ENCODE measurements at regions not wholly inside any gene's neighbourhood (a gene's known extent, or its start where the extent isn't known, plus 50 kb on each side); places are given as distances from the start of the nearest gene placed in this dataset.

DNA sequence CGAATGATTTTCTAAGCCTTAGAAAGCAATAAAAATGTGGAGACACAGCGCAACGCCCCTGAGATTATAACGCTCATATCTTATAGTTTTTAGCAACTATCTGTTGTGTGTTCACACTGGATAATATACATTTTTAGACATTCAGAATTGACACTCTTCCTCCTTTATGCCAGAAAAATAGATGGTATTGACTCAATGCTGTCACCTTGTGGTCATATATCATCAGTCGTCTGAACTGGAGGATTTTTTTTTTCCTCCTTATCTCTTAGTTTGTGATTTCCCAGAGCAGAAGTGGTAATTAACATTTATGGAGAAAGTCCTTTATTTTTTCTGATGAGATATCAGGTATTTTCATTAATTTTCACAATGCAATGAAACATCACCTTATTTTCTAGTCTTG lies 759.6 kb downstream of the RAB28 start (continued):
- TF ChIP-seq, protein P1, sequence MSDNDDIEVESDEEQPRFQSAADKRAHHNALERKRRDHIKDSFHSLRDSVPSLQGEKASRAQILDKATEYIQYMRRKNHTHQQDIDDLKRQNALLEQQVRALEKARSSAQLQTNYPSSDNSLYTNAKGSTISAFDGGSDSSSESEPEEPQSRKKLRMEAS (IDR thresholded peaks at IDR 0.05) = no peak
- TF ChIP-seq RAD21 (conservative IDR thresholded peaks at IDR 0.05 in 1 of 2, IDR thresholded peaks at IDR 0.05 in 1 of 2) = peak; percentile 25; a peak in 2 of 5 replicates
- no peak for TF ChIP-seq ZSCAN20 (CRISPR knock-in tag; IDR thresholded peaks at IDR 0.05)
- TF ChIP-seq, protein P2, sequence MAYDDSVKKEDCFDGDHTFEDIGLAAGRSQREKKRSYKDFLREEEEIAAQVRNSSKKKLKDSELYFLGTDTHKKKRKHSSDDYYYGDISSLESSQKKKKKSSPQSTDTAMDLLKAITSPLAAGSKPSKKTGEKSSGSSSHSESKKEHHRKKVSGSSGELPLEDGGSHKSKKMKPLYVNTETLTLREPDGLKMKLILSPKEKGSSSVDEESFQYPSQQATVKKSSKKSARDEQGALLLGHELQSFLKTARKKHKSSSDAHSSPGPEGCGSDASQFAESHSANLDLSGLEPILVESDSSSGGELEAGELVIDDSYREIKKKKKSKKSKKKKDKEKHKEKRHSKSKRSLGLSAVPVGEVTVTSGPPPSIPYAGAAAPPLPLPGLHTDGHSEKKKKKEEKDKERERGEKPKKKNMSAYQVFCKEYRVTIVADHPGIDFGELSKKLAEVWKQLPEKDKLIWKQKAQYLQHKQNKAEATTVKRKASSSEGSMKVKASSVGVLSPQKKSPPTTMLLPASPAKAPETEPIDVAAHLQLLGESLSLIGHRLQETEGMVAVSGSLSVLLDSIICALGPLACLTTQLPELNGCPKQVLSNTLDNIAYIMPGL (CRISPR knock-in tag; IDR thresholded peaks at IDR 0.05; ENCODE audit: borderline replicate concordance) = no peak
- peak; percentile 35; the same call in 2 of the 3 replicates for TF ChIP-seq SMC3 (IDR thresholded peaks at IDR 0.05)
- no peak for TF ChIP-seq EP300 (IDR thresholded peaks at IDR 0.05)

DNA sequence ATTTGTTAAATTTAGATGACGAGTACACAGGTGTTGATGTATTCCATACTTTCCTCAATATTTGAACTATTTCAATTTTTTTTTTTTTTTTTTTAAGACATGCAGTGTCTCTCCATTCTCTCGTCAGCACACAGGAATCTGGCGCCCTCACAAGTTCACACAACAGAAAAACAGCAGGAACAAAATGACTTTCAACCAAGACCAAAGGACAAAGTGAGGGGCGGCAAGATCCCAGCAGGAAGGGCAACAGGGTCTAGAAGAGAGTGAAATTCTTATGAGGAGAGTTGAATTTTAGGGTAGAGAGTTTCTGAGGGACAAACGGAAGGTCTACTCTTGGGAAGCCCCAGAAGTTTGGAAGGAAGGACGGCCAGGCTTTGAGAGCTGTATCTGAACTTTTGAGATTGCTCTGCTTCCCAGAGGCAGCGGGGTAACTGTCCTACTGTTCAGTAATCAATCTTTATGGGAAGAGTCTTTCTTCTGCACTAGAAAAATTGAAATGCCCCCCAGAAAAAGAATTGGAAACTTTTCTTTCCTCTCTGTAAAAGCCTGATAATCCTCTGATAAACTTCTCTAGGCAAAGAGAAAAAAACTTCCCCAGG lies 760.2 kb downstream of the RAB28 start:
- CTCF ChIA-PET = interaction anchor here (0.9 kb wide), 1 partner anchor 11 kb away, joined by 3 read pairs; no protein-coding TSS in a partner anchor
- no peak for ATAC-seq

DNA sequence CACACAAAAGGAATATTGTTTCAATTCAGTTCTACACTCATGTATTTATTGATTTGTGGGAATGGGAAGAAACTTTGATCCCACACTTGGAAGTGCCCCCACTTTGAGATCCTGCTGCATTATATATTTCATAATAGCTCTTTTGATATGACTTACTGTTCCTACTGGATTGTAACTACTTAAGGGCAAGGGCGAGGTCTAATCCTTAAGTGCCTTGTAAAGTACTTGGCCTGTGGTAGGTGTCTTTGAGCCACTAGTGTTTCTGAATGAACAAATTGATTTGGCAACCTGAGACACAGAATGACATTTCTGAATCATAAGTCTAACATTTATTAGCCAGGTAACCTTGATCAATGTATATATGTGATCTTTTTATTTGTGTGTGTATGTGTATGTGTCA lies 767.2 kb downstream of the RAB28 start:
- ChIA-PET CTCF (no interaction called here), POLR2A (no interaction called here)
- Histone ChIP-seq H3K4me1 (no peaks in the 10 kb centered on the region), H3K9me3 (no peaks in the 10 kb centered on the region), H3K4me2 (no peak overlapping the region), H3K4me3 (no peak overlapping the region), H3K27ac (no peak overlapping the region)
- FAIRE-seq (no peak), DNase-seq (ENCODE audit: low read depth in 1 of 2, low spot score in 1 of 2) (no peak), ATAC-seq (no peak)
- TF ChIP-seq JUNB (IDR thresholded peaks at IDR 0.05) (no peak), HEYL (CRISPR knock-in tag; IDR thresholded peaks at IDR 0.05) (no peak), ZC3H11A (IDR thresholded peaks at IDR 0.05) (no peak), ZSCAN20 (CRISPR knock-in tag; IDR thresholded peaks at IDR 0.05) (no peak), KDM5A (IDR thresholded peaks at IDR 0.05) (no peak), MAFK (IDR thresholded peaks at IDR 0.05; ENCODE audit: partially characterized antibody) (no peak), HOXB13 (CRISPR knock-in tag; IDR thresholded peaks at IDR 0.05; ENCODE audit: low read depth) (no peak), HOXB5 (CRISPR knock-in tag; IDR thresholded peaks at IDR 0.05) (no peak), EHF (CRISPR knock-in tag; IDR thresholded peaks at IDR 0.05) (no peak), BHLHE40 (IDR thresholded peaks at IDR 0.05; ENCODE audit: low read depth, low read length) (no peak), NPAS2 (CRISPR knock-in tag; IDR thresholded peaks at IDR 0.05; ENCODE audit: borderline replicate concordance) (no peak), CHD4 (IDR thresholded peaks at IDR 0.05; ENCODE audit: borderline replicate concordance) (no peak), EHMT2 (IDR thresholded peaks at IDR 0.05; ENCODE audit: low read depth) (no peak), HOXA7 (CRISPR knock-in tag; IDR thresholded peaks at IDR 0.05) (no peak), FOSL2 (IDR thresholded peaks at IDR 0.05) (no peak), FOSL2 (CRISPR knock-in tag; IDR thresholded peaks at IDR 0.05) (no peak), RARB (CRISPR knock-in tag; IDR thresholded peaks at IDR 0.05) (no peak), ZNF302 (CRISPR knock-in tag; IDR thresholded peaks at IDR 0.05) (no peak), FOSB (CRISPR knock-in tag; IDR thresholded peaks at IDR 0.05) (no peak), JUN (IDR thresholded peaks at IDR 0.05) (no peak)
- TF ChIP-seq, protein P3, sequence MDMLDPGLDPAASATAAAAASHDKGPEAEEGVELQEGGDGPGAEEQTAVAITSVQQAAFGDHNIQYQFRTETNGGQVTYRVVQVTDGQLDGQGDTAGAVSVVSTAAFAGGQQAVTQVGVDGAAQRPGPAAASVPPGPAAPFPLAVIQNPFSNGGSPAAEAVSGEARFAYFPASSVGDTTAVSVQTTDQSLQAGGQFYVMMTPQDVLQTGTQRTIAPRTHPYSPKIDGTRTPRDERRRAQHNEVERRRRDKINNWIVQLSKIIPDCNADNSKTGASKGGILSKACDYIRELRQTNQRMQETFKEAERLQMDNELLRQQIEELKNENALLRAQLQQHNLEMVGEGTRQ (IDR thresholded peaks at IDR 0.05) = no peak
- WGBS (ENCODE audit: missing lambda C conversion rate) = 0% methylated on average over 1 of the region's 1 CpG

More for the DNA sequence above, 760.2 kb downstream of the RAB28 start:
- Histone ChIP-seq H3K4me3 (no peak overlapping the region), H3K4me1 (no peaks in the 10 kb centered on the region), H3K27ac (no peak overlapping the region), H3K4me2 (peak overlapping the region; percentile 18; the same call in 1 of the 3 replicates), H3K9me3 (no peaks in the 10 kb centered on the region)
- FAIRE-seq = no peak
- WGBS (ENCODE audit: missing lambda C conversion rate) = 1% methylated on average over 7 of the region's 7 CpGs
- DNase-seq (ENCODE audit: low read depth in 1 of 2, low spot score in 1 of 2) = no peak
- no peak for TF ChIP-seq SMC3 (IDR thresholded peaks at IDR 0.05)
- TF ChIP-seq, protein P4, sequence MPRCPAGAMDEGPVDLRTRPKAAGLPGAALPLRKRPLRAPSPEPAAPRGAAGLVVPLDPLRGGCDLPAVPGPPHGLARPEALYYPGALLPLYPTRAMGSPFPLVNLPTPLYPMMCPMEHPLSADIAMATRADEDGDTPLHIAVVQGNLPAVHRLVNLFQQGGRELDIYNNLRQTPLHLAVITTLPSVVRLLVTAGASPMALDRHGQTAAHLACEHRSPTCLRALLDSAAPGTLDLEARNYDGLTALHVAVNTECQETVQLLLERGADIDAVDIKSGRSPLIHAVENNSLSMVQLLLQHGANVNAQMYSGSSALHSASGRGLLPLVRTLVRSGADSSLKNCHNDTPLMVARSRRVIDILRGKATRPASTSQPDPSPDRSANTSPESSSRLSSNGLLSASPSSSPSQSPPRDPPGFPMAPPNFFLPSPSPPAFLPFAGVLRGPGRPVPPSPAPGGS (IDR thresholded peaks at IDR 0.05) = no peak
- no peak for TF ChIP-seq RCOR1 (IDR thresholded peaks at IDR 0.05; ENCODE audit: low read depth, low read length)
- POLR2A ChIA-PET = interaction anchor here (0.6 kb wide), 1 partner anchor 808 kb away, joined by 9 read pairs; no protein-coding TSS in a partner anchor
